ENCODE measurements at regions not wholly inside any gene's neighbourhood (a gene's known extent, or its start where the extent isn't known, plus 50 kb on each side); places are given as distances from the start of the nearest gene placed in this dataset.
"Not testable (repeated sequence)": the region's sequence is repeated elsewhere in the genome, so short reads cannot be mapped to it uniquely, and the experiment has no call there.

- no peak for DNase-seq (ENCODE audit: low spot score)
Observed at GRCh38 chr18:76042511-76042910, 452.5 kb downstream of the ZNF516 start.

DNA sequence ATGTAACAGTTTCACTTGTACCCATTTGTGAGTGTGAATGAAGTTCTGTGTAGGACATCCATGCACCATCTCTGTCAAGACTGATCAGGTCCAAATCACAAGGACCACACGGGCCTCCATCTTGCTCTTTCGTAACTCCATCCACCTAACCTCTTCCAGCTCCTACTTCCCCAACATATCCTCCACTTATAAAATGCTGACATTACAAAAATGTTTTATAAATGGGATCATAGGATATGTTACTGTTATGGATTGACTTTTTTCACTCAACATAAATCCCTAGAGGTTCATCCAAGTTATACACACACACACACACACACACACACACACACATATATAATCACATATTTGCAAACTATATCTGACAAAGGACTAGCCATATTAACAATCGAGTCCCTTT lies 476.8 kb downstream of the ZNF516 start:
- DNase-seq (ENCODE audit: low spot score): no peak

DNA sequence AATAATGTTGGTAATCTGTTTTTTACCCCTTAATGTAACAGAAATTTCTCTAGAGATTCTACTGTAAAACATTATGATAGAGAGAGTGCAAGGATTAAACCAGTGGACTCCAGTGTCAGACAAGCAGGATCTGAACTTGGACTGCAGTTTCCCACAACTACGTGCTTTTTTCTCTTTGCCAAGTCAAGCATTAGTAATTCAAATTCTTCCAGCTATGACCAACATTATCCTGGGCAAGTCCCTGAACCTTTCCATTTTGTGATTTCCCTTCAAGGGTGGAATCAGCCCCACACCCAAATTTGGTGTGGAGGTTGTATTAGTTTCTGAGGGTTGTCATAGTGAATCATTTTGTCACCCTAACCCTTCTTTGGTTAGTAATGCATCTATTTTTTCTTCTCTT lies 482.0 kb downstream of the ZNF516 start:
- no peak for DNase-seq (ENCODE audit: low spot score)

GRCh38 chr18:76005632-76006208 lies 489.3 kb downstream of the ZNF516 start:
- no peak for DNase-seq (ENCODE audit: low spot score)

DNA sequence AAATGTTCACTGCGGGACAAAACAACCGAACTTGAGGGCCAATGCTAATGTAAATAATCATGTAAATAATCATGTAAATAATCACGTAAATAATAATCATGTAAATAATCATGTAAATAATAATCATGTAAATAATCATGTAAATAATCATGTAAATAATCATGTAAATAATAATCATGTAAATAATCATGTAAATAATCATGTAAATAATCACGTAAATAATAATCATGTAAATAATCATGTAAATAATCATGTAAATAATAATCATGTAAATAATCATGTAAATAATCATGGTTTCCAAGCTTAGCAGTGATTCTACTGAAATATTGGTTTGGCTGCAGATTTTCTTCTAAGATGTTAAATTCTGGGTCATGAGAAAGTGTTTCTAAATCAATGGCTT lies 507.1 kb downstream of the ZNF516 start:
- DNase-seq (ENCODE audit: low spot score): not testable (repeated sequence)

DNA sequence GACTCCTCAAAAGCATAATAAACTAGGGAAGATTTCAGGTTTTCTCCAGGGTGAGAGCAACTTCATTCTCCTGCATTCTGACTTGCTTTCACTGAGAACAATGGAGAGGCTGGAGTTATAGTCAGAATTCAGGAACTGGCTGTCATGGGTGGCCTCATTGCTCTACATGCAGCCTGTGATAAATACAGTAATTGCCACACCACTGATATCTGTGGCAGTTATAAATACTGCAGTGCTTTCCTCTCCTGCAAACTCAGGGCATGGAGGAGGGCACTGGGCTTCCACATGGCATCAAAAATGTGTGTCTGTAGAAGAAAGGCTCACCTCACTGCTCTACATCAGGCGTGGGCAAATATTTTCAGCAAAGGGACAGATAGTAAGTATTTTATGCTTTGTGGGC lies 510.2 kb downstream of the ZNF516 start:
- no peak for DNase-seq (ENCODE audit: low spot score)

- DNase-seq (ENCODE audit: low spot score): no peak
Observed at GRCh38 chr18:75981102-75981501, 513.9 kb downstream of the ZNF516 start.

- DNase-seq (ENCODE audit: low spot score): peak; percentile 45
Observed at GRCh38 chr18:75977081-75977480, 518.0 kb downstream of the ZNF516 start.

GRCh38 chr18:75970212-75970611 lies 524.8 kb downstream of the ZNF516 start:
- no peak for DNase-seq (ENCODE audit: low spot score)

DNA sequence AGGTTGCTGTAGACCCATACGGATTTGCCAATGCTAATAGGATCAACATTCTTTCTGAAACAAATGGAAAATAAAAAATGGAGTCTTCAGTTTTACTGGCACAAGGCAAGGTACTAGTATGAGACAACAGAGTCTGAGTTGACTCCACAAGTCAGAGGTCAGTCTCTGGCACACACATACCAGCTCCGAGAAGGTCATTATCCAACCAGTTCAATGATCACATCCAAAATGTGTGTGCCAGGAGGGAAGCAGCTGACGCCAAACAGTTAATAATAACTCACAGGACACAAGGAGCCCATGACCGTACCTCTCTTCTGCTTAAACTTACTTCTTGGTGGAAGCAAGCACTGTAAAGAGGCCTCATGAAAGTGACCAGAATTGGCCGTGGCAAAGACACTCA lies 528.6 kb downstream of the ZNF516 start:
- DNase-seq (ENCODE audit: low spot score): no peak

- DNase-seq (ENCODE audit: low spot score): no peak
Observed at GRCh38 chr18:75962036-75962572, 532.9 kb downstream of the ZNF516 start.

GRCh38 chr18:75960356-75960755 lies 532.9 kb upstream of the SMIM21 start:
- DNase-seq (ENCODE audit: low spot score): not testable (repeated sequence)

DNA sequence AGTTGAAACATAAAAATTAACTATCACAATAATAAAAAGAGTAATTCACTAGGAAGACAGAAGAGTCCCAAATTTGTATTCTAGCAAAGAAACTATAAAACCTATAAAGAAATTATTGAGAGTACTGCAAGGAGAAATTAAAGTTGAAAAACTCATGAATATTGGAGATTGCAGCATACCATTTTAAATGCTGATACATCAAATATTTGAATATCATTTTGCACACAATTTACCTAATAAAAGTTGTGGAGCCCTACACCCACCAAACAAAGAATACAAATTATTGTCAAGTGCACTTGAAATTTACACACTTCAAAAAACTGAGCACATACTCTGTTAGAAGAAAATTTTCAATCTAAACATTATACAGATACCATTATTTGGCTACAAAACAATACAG lies 531.6 kb upstream of the SMIM21 start:
- no peak for DNase-seq (ENCODE audit: low spot score)

DNA sequence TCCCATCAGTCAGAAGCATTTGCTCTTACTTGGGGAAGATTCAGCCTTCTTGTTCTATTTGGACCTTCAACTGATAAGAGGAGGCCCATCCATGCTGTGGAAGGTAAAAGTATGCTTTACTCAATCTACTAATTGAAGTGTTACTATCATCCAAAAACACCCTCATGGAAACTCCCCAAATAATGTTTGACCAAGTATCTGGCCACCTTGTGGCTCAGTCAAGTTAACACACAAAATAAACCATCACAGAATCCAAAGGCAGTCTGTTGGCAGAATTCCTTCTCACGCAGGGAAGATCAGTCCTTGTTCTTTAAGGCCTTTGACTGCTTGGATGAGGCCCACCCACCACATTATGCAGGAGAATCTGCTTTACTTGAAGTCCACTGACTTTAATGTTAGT lies 531.2 kb upstream of the SMIM21 start:
- DNase-seq (ENCODE audit: low spot score): no peak

DNA sequence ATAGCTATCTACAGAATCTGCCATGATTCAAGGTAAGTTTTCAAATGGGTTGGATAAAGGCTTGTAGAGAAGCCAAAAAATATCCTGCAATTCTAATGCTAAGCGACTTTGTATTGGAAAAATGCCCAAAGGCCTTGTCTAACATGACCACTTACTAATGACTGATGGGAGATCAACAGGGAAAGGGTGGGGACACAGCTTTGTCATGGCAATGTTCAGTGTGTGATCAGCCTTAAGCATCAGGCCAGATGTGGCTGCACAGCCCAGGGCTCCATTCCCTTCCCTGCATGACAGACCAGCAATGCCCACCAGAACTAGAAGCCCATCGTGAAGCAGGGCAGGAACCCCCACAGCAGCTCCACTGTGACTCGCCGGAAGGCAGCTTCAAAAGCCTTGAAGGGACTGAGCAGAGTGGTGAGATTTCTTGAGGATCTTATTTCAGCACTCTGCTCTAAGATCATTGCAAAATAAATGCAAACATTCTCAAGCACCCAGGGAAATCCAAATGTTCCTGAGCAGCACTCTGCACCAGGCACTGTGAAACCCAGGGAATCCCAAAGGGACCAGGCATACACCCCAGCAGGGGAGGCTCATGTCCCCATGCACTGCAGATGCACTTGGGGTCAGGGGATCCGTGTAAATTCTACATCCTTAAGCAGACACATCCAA lies 517.9 kb upstream of the SMIM21 start:
- DNase-seq (ENCODE audit: low spot score): no peak

- DNase-seq (ENCODE audit: low spot score): no peak
Observed at GRCh38 chr18:75937306-75937705, 509.8 kb upstream of the SMIM21 start.

GRCh38 chr18:75936862-75937261 lies 509.4 kb upstream of the SMIM21 start:
- DNase-seq (ENCODE audit: low spot score): no peak

GRCh38 chr18:75931079-75931478 lies 503.6 kb upstream of the SMIM21 start:
- no peak for DNase-seq (ENCODE audit: low spot score)

GRCh38 chr18:75928706-75929105 lies 501.2 kb upstream of the SMIM21 start:
- DNase-seq (ENCODE audit: low spot score): no peak

GRCh38 chr18:75927791-75928190 lies 500.3 kb upstream of the SMIM21 start:
- no peak for DNase-seq (ENCODE audit: low spot score)

GRCh38 chr18:75926811-75927210 lies 499.3 kb upstream of the SMIM21 start:
- DNase-seq (ENCODE audit: low spot score): no peak

DNA sequence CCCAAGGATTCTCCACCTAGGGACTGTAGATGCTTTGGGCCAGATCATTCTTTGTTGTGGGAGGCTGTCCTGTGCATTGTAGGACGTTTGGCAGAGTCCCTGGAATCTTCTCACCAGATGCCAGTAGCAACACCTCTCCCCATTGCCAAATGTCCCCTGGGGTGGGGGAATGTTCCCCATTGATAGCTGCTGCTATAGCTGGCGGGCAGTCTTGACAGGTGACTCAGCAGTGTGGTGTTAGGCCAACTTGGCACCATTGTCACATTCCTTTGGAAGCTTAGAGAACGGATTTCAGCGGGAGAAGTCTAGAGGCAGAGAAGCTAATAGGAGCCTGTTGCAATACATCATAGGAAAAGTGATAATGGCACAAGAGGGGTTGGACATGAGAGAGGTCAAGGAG lies 495.7 kb upstream of the SMIM21 start:
- peak; percentile 94 for DNase-seq (ENCODE audit: low spot score)

DNA sequence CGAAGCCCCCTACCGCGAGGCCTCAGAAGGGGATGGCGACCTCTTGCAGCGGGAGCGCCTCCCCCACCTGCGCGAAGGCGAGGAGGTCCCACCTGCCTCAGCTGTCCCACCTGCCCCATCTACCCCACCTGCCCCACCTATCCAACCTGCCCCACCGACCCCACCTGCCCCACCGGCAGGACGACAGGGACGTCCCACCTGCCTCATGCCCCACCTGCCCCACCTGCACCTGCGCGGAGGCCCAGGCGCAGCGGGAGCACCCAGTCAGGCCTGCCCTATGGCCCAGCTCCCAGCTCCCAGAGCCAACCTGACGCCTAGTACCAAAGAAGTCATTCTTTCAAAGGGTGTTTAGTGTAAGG lies 489.1 kb upstream of the SMIM21 start:
- no peak for DNase-seq (ENCODE audit: low spot score)

Data from AG08395 (cell line).